Liver (tissue), 8 donors: ENCODE measurements at regions not wholly inside any gene's neighbourhood (a gene's known extent, or its start where the extent isn't known, plus 50 kb on each side); places are given as distances from the start of the nearest gene placed in this dataset.

Experiments used
- DNase-seq: peaks from one replicate; pipeline ENCODE4 v3.0.0-alpha.2; 2017; ENCODE audit warnings: low spot score
- H3K27ac ChIP-seq, 2 donors: one replicate each; pipeline ENCODE4 v1.7.0; 2013; ENCODE audit warnings: inconsistent platforms in 2 of 2, low read length in 2 of 2, control low read depth in 1 of 2, low read depth in 1 of 2, mild to moderate bottlenecking in 1 of 2
- H3K27me3 ChIP-seq, 4 donors: one replicate each; pipeline versions ENCODE4 v1.6.1 to v1.7.0; 2013; ENCODE audit warnings: low read length in 3 of 4, inconsistent platforms in 1 of 4, mild to moderate bottlenecking in 1 of 4, moderate library complexity in 1 of 4; ENCODE audit not compliant: control insufficient read depth in 4 of 4, insufficient read depth in 4 of 4
- H3K36me3 ChIP-seq, 4 donors: one replicate each; pipeline versions ENCODE4 v1.6.1 to v1.7.0; 2013; ENCODE audit warnings: low read length in 3 of 4, mild to moderate bottlenecking in 3 of 4, low read depth in 1 of 4, moderate library complexity in 1 of 4; ENCODE audit not compliant: control insufficient read depth in 4 of 4, insufficient read depth in 3 of 4
- H3K4me1 ChIP-seq, 4 donors: one replicate each; pipeline versions ENCODE4 v1.6.1 to v1.7.0; 2013; ENCODE audit warnings: low read length in 3 of 4, mild to moderate bottlenecking in 3 of 4, moderate library complexity in 1 of 4; ENCODE audit not compliant: control insufficient read depth in 4 of 4, insufficient read depth in 4 of 4
- H3K4me3 ChIP-seq, 3 donors: one replicate each; pipeline versions ENCODE4 v1.6.1 to v1.7.0; 2013; ENCODE audit warnings: low read length in 3 of 3, control low read depth in 1 of 3, low read depth in 1 of 3, mild to moderate bottlenecking in 1 of 3
- H3K9ac ChIP-seq, 2 donors: one replicate each; pipeline ENCODE4 v1.7.0; 2013; ENCODE audit warnings: low read length in 2 of 2, mild to moderate bottlenecking in 2 of 2, moderate library complexity in 2 of 2, control low read depth in 1 of 2, low read depth in 1 of 2
- H3K9me3 ChIP-seq, 4 donors: one replicate each; pipeline versions ENCODE4 v1.6.1 to v1.7.0; 2013; ENCODE audit warnings: low read length in 3 of 4; ENCODE audit not compliant: control insufficient read depth in 4 of 4
- EGR1 ChIP-seq, 2 donors: IDR thresholded peaks; 2 replicates each; pipeline ENCODE4 v1.6.1; 2016 to 2018; ENCODE audit warnings: antibody characterized with exemption in 2 of 2, low read depth in 2 of 2
- FOXA1 ChIP-seq: IDR thresholded peaks from 2 replicates; pipeline ENCODE4 v1.6.1; 2016; ENCODE audit warnings: antibody characterized with exemption
- FOXA2 ChIP-seq: IDR thresholded peaks from 2 replicates; pipeline ENCODE4 v1.6.1; 2016; ENCODE audit warnings: antibody characterized with exemption
- GABPA ChIP-seq, 2 donors: IDR thresholded peaks in 1 of 2; conservative IDR thresholded peaks in 1 of 2; 2 replicates each; pipeline ENCODE4 v1.6.1; 2016; ENCODE audit warnings: antibody characterized with exemption in 2 of 2, mild to moderate bottlenecking in 1 of 2, moderate library complexity in 1 of 2
- HNF4A ChIP-seq, 2 donors: conservative IDR thresholded peaks; 2 replicates each; pipeline ENCODE4 v1.6.1; 2016; ENCODE audit warnings: antibody characterized with exemption in 2 of 2, mild to moderate bottlenecking in 2 of 2
- HNF4G ChIP-seq: IDR thresholded peaks from 2 replicates; pipeline ENCODE4 v1.6.1; 2016; ENCODE audit warnings: antibody characterized with exemption
- JUND ChIP-seq, 2 donors: IDR thresholded peaks; 2 replicates each; pipeline ENCODE4 v1.6.1; 2016; ENCODE audit warnings: antibody characterized with exemption in 2 of 2
- NR2F2 ChIP-seq: IDR thresholded peaks from 2 replicates; pipeline ENCODE4 v1.6.1; 2016; ENCODE audit warnings: antibody characterized with exemption
- RAD21 ChIP-seq, 2 donors: IDR thresholded peaks; 2 replicates each; pipeline ENCODE4 v1.6.1; 2016; ENCODE audit warnings: antibody characterized with exemption in 2 of 2, mild to moderate bottlenecking in 2 of 2
- RXRA ChIP-seq, 2 donors: IDR thresholded peaks; 2 replicates each; pipeline ENCODE4 v1.6.1; 2017 to 2018; ENCODE audit warnings: antibody characterized with exemption in 2 of 2, mild to moderate bottlenecking in 1 of 2
- TAF1 ChIP-seq: conservative IDR thresholded peaks from 2 replicates; pipeline ENCODE4 v1.6.1; 2016; ENCODE audit warnings: antibody characterized with exemption, mild to moderate bottlenecking
- YY1 ChIP-seq: IDR thresholded peaks from 2 replicates; pipeline ENCODE4 v1.6.1; 2016; ENCODE audit warnings: antibody characterized with exemption, mild to moderate bottlenecking
- WGBS: extraction: QIAGEN DNeasy Blood & Tissue Kit; methylation state at CpG from one replicate; pipeline ENCODE4 v1.1.7; 2013; 5-methylcytosine and 5-hydroxymethylcytosine counted together
- TF ChIP-seq, protein P1 (sequence below): fragments of 150-350 bp; IDR thresholded peaks from 2 replicates; pipeline ENCODE4 v1.5.1; 2017; ENCODE audit warnings: improper control_type of control experiment, low read depth, low read length; ENCODE audit not compliant: missing input control
- TF ChIP-seq, protein P2 (sequence below): IDR thresholded peaks from 2 replicates; pipeline ENCODE4 v1.6.1; 2016; ENCODE audit warnings: antibody characterized with exemption
- TF ChIP-seq, protein P3 (sequence below): IDR thresholded peaks from 2 replicates; pipeline ENCODE4 v1.6.1; 2016; ENCODE audit warnings: antibody characterized with exemption
- TF ChIP-seq, protein P4 (sequence below): IDR thresholded peaks from 2 replicates; pipeline ENCODE4 v1.6.1; 2016; ENCODE audit warnings: antibody characterized with exemption, mild to moderate bottlenecking
- donor health status: healthy.
- donor health status: healthy.
- donor health status: healthy.
- donor health status: healthy.
- donor health status: healthy.

DNA sequence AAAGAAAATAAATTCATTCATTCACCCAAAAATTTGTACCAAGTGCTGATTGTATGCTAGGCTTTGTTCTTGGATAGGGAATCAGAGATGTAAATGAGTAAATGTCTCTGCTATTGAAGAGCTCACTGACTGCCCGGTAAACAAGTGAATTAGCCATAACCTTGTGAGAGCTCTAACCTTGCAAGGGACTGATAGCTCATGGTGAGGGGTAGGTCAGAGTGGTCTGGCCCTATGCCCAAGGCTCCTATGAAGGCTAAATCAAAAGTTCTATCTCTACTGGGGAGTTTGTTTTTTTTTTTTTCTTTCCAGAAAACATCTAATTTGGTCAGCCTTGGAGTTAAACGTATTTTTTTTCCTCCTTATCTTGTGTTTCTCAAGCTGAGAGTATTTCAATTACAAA, 172.8 kb upstream of the CDH11 start:
- H3K9ac ChIP-seq = no peak overlapping the region
- H3K36me3 ChIP-seq = no peaks in the 10 kb centered on the region
- DNase-seq = no peak
- H3K4me3 ChIP-seq = no peak overlapping the region
- TF ChIP-seq NR2F2 (no peak), GABPA (IDR thresholded peaks at IDR 0.05 in 1 of 2, conservative IDR thresholded peaks at IDR 0.05 in 1 of 2) (no peak), RAD21 (IDR thresholded peaks at IDR 0.05) (no peak), YY1 (no peak), FOXA2 (no peak), HNF4A (conservative IDR thresholded peaks at IDR 0.05) (no peak), JUND (IDR thresholded peaks at IDR 0.05) (no peak), EGR1 (IDR thresholded peaks at IDR 0.05; ENCODE audit: low read depth in 2 of 2) (no peak), FOXA1 (no peak)
- TF ChIP-seq, protein P1, sequence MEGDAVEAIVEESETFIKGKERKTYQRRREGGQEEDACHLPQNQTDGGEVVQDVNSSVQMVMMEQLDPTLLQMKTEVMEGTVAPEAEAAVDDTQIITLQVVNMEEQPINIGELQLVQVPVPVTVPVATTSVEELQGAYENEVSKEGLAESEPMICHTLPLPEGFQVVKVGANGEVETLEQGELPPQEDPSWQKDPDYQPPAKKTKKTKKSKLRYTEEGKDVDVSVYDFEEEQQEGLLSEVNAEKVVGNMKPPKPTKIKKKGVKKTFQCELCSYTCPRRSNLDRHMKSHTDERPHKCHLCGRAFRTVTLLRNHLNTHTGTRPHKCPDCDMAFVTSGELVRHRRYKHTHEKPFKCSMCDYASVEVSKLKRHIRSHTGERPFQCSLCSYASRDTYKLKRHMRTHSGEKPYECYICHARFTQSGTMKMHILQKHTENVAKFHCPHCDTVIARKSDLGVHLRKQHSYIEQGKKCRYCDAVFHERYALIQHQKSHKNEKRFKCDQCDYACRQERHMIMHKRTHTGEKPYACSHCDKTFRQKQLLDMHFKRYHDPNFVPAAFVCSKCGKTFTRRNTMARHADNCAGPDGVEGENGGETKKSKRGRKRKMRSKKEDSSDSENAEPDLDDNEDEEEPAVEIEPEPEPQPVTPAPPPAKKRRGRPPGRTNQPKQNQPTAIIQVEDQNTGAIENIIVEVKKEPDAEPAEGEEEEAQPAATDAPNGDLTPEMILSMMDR = no peak
- TF ChIP-seq, protein P2, sequence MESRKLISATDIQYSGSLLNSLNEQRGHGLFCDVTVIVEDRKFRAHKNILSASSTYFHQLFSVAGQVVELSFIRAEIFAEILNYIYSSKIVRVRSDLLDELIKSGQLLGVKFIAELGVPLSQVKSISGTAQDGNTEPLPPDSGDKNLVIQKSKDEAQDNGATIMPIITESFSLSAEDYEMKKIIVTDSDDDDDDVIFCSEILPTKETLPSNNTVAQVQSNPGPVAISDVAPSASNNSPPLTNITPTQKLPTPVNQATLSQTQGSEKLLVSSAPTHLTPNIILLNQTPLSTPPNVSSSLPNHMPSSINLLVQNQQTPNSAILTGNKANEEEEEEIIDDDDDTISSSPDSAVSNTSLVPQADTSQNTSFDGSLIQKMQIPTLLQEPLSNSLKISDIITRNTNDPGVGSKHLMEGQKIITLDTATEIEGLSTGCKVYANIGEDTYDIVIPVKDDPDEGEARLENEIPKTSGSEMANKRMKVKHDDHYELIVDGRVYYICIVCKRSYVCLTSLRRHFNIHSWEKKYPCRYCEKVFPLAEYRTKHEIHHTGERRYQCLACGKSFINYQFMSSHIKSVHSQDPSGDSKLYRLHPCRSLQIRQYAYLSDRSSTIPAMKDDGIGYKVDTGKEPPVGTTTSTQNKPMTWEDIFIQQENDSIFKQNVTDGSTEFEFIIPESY = no peak
- TF ChIP-seq, protein P3, sequence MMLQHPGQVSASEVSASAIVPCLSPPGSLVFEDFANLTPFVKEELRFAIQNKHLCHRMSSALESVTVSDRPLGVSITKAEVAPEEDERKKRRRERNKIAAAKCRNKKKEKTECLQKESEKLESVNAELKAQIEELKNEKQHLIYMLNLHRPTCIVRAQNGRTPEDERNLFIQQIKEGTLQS = no peak
- TF ChIP-seq, protein P4, sequence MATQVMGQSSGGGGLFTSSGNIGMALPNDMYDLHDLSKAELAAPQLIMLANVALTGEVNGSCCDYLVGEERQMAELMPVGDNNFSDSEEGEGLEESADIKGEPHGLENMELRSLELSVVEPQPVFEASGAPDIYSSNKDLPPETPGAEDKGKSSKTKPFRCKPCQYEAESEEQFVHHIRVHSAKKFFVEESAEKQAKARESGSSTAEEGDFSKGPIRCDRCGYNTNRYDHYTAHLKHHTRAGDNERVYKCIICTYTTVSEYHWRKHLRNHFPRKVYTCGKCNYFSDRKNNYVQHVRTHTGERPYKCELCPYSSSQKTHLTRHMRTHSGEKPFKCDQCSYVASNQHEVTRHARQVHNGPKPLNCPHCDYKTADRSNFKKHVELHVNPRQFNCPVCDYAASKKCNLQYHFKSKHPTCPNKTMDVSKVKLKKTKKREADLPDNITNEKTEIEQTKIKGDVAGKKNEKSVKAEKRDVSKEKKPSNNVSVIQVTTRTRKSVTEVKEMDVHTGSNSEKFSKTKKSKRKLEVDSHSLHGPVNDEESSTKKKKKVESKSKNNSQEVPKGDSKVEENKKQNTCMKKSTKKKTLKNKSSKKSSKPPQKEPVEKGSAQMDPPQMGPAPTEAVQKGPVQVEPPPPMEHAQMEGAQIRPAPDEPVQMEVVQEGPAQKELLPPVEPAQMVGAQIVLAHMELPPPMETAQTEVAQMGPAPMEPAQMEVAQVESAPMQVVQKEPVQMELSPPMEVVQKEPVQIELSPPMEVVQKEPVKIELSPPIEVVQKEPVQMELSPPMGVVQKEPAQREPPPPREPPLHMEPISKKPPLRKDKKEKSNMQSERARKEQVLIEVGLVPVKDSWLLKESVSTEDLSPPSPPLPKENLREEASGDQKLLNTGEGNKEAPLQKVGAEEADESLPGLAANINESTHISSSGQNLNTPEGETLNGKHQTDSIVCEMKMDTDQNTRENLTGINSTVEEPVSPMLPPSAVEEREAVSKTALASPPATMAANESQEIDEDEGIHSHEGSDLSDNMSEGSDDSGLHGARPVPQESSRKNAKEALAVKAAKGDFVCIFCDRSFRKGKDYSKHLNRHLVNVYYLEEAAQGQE = no peak
- H3K9me3 ChIP-seq = no peaks in the 10 kb centered on the region
- peaks cover 0 to 4% (median 0%) of the 10 kb centered on the region in 4 donors for H3K27me3 ChIP-seq
- H3K27ac ChIP-seq = no peak overlapping the region
- 71% methylated on average over 2 of the region's 2 CpGs for WGBS
- H3K4me1 ChIP-seq = no peaks in the 10 kb centered on the region

DNA sequence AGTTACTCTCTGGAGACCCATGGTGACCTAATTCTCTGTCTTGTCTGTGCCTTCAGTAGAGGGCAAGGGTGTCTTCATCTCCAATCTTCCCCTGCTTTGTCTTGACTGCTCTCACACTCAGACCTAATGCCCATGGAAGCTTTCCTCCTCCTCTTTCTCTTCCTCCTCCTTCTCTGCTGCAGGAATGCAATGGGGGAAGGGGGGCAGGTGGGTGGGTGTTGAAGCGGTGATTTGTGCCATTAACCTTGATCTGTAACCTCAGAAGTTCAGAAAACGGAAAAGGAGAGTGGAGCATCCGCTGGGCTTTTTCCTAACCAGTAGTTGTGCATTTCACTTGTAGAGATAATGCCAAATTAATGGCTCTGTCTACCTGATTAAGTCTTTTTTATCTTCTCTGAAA, 172.3 kb upstream of the CDH11 start:
- no peak for TF ChIP-seq RXRA (IDR thresholded peaks at IDR 0.05)
- TF ChIP-seq RAD21 (IDR thresholded peaks at IDR 0.05) = no peak
- no peak for TF ChIP-seq HNF4A (conservative IDR thresholded peaks at IDR 0.05)
- no peak for TF ChIP-seq HNF4G
- TF ChIP-seq TAF1 = no peak
- Histone ChIP-seq H3K4me3 (no peak overlapping the region), H3K27ac (no peak overlapping the region), H3K27me3 (peaks cover 0 to 1% (median 0%) of the 10 kb centered on the region in 4 donors), H3K9ac (no peak overlapping the region), H3K9me3 (no peaks in the 10 kb centered on the region), H3K4me1 (no peaks in the 10 kb centered on the region), H3K36me3 (no peaks in the 10 kb centered on the region)
- 57% methylated on average over 3 of the region's 3 CpGs for WGBS
- no peak for DNase-seq
